ENCODE measurements at regions not wholly inside any gene's neighbourhood (a gene's known extent, or its start where the extent isn't known, plus 50 kb on each side); places are given as distances from the start of the nearest gene placed in this dataset.

GRCh38 chr3:157858821-157859220, 247.4 kb downstream of the SHOX2 start:
- TF ChIP-seq CTCF (IDR thresholded peaks at IDR 0.05) (no peak), POLR2A (IDR thresholded peaks at IDR 0.05) (no peak)
